ENCODE measurements at regions not wholly inside any gene's neighbourhood (a gene's known extent, or its start where the extent isn't known, plus 50 kb on each side); places are given as distances from the start of the nearest gene placed in this dataset.

DNA sequence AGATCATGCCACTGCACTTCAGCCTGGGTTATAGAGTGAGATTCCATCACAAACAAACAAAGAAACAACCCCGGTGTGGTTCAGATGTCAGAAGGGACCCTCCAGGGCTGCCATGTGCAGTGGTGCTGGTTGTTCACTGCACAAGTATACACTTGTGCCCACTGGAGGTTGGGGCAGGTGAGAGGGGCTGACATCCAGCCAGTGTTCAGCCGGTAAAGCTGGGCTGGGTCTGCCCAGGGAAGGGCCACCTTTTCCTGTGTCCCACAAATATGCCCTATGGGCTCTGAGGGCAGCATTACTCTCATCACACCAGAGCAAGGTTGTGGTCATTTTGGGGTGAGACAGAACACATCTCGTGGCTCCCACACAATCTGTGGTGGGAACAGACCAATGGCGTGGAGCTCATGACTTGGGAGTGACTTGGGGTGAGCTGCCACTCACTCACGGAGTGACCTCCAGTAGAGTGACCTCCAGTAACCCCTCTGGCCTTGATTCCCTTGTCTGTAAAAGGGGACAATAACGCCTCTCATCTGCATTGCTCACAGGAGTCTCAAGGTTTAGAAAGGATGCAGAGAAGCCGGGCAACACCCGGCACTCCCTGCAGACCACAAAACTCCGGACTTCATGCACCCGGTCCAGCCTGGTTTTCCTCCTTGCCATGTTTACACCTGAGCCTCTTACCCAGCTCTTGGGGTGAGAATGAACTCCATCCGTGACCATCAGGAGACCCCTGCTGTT is 69.0 kb upstream of the VRK1 start:
- no peak for DNase-seq (ENCODE audit: low read depth in 2 of 2)

DNA sequence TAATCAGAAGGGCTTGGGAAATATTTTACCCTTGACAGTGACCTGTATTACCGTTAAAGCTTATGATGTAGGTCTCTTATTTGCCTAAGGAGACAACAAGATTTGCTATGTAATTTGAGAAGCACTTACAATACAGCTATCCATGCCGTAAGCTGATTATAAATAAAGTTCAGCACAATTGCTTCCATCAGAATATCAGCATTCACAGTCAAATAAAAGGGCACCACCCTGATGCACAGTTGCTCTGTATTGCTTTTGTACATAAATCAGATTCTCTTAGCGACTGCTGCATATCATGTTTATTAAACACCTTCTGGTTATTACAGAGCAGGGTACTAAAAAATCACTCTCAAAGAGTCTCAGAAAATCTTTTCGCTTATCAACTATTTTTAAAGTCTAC is 67.3 kb upstream of the VRK1 start:
- no peak for DNase-seq (ENCODE audit: low read depth in 2 of 2)

DNA sequence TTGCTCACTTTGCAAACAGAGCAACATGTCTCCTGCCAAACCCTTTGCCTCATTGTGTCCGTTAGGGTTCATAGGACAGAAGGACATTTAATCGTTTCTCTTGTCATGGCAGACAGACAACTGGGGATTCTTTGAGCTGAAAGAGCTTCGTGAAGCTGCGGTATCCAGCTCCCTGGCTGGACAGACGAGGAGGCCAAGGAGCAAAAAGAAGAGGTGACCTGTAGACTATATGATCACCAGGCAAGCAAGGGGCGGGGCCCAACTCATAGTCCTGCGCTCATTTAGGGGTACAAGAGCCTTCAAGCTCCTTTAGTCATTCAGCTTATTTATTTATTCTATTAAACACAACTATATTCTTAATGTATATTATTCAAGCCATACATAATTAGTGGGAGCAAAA is 66.8 kb upstream of the VRK1 start:
- DNase-seq (ENCODE audit: low read depth in 2 of 2) = no peak

DNA sequence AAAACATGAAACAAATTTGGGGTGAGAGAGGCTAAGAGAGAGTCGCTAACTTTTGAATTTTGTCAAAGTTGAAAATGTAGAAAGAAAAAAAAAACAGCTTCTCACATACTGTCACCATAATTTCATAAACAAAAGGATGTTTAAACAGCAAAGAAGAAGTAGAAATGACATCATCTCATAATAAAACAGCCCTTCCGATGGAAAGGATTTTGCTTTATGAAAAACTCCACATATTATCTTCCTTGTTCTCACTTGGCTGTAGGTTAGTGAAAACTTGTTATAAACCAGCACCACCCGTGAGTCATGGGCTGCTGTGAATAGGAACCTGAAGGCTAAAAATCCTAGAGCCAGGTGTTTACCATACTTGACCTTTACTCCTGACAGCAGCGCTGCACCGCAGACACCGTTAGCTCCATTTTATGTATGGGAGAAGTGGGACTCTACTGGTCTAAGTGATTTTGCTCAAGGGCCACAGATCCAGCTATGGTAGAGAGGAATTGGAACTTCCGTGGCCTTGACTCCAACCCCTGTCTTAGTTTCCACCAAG is 63.0 kb upstream of the VRK1 start:
- DNase-seq (ENCODE audit: low read depth in 2 of 2) = no peak

DNA sequence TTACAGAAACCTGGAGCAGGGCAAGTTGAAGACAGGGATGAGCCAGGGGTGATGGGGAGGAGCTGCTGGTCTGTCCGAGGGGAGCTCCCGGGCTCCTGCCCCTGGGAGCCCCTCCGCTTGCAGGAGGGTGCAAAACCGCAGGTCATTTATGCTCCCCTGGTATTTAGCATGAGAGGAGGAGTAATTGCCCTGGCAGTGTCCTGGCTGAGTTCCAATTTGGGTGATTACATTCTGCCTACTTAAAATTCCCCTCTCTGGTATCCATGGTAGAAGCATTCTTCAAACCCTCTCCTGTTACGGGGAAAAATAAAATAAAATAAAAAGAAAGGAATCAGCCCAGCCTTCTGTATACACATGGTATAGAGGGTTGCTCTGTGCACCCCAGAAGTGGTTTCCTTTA is 61.7 kb upstream of the VRK1 start:
- DNase-seq (ENCODE audit: low read depth in 2 of 2) = no peak

DNA sequence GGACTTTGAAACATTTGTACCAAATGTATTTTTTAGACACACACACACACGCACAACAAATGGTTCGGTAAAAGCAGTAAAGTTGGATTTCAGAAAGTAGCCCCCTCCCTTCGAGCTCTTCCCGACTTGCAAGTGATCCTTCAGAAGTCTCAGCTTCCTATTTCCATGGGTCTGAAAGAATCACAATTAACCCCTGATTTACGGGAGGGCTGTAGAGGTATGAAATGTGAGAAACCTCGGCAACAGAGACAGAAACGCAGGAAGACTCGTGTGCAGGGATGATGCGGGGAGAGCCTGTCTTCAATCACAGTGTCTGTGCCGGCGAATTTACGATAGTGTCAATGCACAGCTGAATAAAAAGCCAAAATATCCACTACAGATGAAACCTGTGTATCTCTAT is 60.7 kb upstream of the VRK1 start:
- no peak for DNase-seq (ENCODE audit: low read depth in 2 of 2)

DNA sequence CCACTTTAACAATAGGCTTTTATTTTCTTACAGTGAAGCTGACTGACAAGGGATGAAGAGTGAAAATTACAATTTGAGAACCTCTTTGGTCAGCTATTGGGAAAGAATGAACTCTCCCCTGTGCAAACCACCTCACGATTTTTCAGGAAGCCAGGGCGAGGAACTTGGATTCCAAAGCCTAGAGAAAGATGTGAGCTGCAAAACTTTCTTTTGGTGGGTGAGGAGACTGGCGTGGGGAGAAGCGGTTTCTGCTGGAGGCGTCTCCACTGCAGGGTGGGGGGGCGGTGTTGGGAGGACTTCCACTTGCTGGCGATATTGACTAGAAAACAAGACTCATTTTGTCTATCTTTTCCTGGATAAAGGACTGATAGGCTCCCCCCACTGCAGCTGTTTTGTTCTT is 59.3 kb upstream of the VRK1 start:
- no peak for DNase-seq (ENCODE audit: low read depth in 2 of 2)

DNA sequence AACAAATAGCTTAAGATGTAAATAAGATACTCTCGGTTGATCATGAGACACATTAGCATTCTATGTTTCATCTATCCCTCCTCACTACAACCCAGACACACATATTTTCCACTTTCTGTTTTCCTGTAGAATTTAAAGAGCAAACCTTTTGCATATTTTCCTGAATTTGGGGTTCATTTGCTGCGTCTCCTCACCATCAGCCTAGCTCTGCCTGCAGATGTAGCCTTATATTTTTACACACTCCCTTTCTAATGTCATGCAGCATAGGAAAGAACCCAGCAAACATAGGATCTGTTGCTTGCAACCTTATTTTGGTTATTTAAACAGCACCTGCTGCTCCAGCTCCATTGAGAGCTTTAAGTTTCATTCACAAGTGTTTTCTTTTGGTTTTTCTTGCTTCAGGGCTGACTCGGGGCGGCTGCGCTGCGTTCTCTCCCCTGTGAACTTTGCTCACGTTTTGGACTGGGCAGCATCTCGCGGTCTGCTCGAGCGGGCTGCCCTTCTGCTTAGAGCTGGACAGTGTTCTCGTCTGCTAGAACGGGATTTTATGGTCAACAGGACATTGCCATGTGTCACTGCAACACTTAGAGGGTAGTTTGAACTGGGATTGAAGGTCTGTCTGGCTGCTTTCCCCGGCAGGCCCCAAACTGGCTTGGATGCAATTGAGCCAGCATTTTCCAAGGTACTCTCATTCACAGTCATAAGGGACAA is 57.8 kb upstream of the VRK1 start:
- no peak for DNase-seq (ENCODE audit: low read depth in 2 of 2)

DNA sequence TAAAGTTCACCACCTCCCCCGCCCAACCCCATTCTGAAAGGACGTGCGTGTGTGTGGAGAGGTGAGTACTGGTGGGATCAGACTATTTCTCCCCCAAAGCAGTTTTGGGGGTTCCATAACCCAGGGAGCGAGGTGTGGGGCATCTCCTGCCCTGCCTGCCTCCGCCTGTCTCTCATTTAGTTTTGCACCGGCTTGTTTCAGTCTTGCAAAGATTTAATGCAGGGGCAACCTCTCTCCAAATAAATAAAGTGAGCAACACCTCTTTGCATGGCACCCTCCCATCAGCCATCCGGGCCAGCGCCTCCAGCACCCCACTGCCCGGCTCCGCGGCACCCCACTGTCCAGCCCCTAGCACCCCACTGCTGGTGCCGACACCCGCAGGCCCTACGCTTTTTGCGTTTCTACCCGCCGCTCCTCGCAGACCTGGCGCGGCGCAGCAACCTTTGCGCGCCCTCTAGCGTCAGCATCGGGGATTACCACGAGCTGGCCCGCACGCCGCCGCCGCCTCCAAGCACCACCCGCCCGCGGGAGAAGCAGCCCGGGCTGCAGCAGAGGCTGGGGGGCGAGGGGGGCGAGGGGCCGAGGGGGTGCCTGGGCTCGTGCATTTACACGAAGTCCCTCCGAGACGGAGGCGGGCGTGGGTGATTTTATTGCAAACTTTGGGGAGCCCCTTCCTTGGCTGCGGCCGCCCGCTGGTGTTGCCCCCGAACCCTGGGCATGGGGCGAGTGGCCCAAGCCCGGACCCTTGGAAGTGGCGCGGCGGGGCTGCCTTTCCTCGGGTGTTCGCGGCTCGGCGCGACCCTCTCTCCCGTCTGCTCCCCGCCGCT is 55.8 kb upstream of the VRK1 start:
- DNase-seq (ENCODE audit: low read depth in 2 of 2) = peak; percentile 49 to 64

DNA sequence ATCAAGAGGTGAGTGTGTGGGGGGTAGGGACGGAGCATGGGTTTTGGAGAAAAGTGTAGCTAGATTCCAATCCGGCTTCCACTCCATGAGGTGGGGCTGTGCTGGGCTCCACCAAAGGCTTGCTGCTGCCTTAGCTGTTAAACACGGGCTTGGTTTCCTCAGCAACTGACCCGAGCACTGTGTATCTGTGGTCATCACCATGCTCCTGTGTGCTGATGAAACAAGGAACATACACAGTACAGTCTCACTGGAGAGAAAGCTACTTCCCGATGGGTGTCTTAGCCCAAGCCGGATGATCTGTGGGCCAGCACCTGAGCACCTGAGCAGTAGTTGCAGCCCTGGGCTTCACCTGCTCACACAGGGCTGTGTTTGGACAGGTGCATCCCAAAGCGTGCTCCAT is 52.9 kb upstream of the VRK1 start:
- no peak for DNase-seq (ENCODE audit: low read depth in 2 of 2)

DNA sequence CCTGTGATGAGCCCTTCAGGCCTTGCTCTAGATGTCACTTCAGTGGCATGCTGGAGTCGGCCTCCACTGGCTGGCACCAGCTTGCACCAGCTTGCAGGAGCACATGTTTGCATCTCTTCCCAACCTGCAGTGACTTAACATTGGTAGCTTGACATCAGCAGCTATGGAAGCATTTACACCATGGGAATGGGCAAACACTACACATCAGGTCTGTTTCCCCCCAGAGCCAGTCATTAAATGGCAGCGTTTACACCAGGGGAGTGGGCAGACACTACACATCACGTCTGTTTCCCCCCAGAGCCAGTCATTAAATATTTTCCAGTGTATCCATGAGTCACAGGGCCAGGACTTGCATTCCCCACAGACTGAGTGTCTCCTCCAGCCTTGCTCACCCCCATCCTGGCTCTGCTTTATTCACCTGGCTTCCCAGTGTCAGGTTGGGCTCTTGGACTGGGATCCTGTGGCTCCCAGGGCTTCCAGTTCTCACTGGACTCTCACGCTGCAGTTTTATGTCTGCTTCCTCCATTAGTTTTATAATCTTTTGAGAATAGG is 51.6 kb upstream of the VRK1 start:
- DNase-seq (ENCODE audit: low read depth in 2 of 2) = no peak

DNA sequence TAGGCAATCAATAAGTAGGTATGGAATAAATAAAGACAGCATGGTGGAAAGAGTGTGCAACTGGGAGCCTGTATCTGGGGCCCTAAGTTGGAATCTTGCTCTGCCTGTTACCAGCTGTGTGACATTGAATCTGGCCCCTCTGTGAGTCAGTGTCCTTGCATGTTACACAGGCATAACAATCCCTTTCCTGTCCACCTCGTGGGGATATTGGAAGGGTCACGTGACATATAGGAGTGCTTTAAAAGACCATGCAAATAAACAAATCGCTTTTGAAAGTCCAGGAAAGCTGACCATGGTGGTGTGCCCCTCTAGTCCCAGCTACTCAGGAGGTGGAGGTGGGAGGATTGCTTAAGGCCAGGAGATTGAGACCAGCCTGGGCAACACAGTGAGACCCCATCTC is 51.1 kb upstream of the VRK1 start:
- DNase-seq (ENCODE audit: low read depth in 2 of 2) = no peak

DNA sequence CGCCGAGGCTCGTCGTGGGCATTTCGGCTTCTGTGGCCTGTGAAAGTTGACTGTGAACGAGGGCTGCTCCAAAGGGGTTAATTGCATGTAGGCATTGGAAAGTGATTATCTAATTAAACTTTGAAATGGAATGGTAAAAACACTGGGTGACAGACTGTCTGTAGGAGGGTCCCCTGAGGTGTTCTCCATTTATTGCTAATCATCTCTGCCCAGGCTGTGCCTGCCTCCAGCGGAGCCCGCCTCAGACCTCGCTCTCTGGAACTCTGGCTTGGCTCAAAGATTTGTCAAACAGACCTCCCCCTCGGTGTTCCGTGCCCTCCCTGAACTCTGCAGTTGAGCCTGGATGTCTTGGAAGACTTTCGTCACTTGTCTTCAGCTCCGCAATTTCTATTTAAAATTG is 50.2 kb upstream of the VRK1 start:
- no peak for DNase-seq (ENCODE audit: low read depth in 2 of 2)

All from stimulated activated CD8-positive, alpha-beta memory T cell treated with anti-CD3 and anti-CD28 coated beads, Interleukin-2, amount 100 ng/mL, for 48 hours (primary cell).